Uterus (tissue), 3 donors: ENCODE measurements at regions not wholly inside any gene's neighbourhood (a gene's known extent, or its start where the extent isn't known, plus 50 kb on each side); places are given as distances from the start of the nearest gene placed in this dataset.

ENCODE experiments used
- DNase-seq, 2 donors: peaks; one replicate each; pipeline ENCODE4 v3.0.0-alpha.2; 2019 to 2020
- H3K27ac ChIP-seq, 2 donors: fragments of 200-600 bp; sonication (generic); 1 replicate in 1 of 2; 2 replicates in 1 of 2; pipeline ENCODE4 v1.5.1; 2016 to 2018
- H3K27me3 ChIP-seq, 2 donors: fragments of 200-600 bp; sonication (generic); one replicate each; pipeline ENCODE4 v1.5.1; 2018 to 2019; ENCODE audit warnings: control low read depth in 1 of 2
- H3K36me3 ChIP-seq, 2 donors: fragments of 200-600 bp; sonication (generic); one replicate each; pipeline ENCODE4 v1.5.1; 2019; ENCODE audit warnings: control low read depth in 1 of 2
- H3K4me1 ChIP-seq, 2 donors: fragments of 200-600 bp; sonication (generic); one replicate each; pipeline ENCODE4 v1.5.1; 2018 to 2019; ENCODE audit warnings: control low read depth in 1 of 2
- H3K4me3 ChIP-seq, 2 donors: fragments of 200-600 bp; sonication (generic); 1 replicate in 1 of 2; 2 replicates in 1 of 2; pipeline ENCODE4 v1.5.1; 2018 to 2019; ENCODE audit warnings: mild to moderate bottlenecking in 1 of 2
- H3K9me3 ChIP-seq, 2 donors: fragments of 200-600 bp; sonication (generic); one replicate each; pipeline ENCODE4 v1.5.1; 2019; ENCODE audit warnings: control low read depth in 1 of 2
- CTCF ChIP-seq, 4 experiments: fragments of 200-600 bp in 2 of 4; fragments of 450-650 bp in 2 of 4; sonication (generic) in 2 of 4; IDR thresholded peaks; one replicate each; pipeline ENCODE4 v1.5.1; 2016 to 2019; ENCODE audit warnings: antibody characterized with exemption in 4 of 4, mild to moderate bottlenecking in 2 of 4, moderate library complexity in 1 of 4
- POLR2A ChIP-seq, 2 donors: fragments of 450-650 bp; IDR thresholded peaks; one replicate each; pipeline ENCODE4 v1.6.1; 2016; ENCODE audit warnings: antibody characterized with exemption in 2 of 2, mild to moderate bottlenecking in 1 of 2, moderate library complexity in 1 of 2
- intact Hi-C: fragments of 100-400 bp; cut with DNase I; formaldehyde crosslinking; loops from one replicate; pipeline ENCODE4 v1.15.1; 2023; ENCODE audit warnings: low total_unique reads
- donor health status: DM: yes; HTN: yes; CAD: no.

GRCh38 chr19:30896554-30896953 lies 452.7 kb downstream of the TSHZ3 start:
- intact Hi-C loops = no loop called here
- DNase-seq = no peak
- Histone ChIP-seq H3K9me3 (no peaks in the 10 kb centered on the region), H3K27me3 (no peaks in the 10 kb centered on the region), H3K4me3 (no peak overlapping the region), H3K36me3 (no peaks in the 10 kb centered on the region), H3K4me1 (no peaks in the 10 kb centered on the region), H3K27ac (no peak overlapping the region)
- TF ChIP-seq POLR2A (IDR thresholded peaks at IDR 0.05) = no peak

- Histone ChIP-seq H3K27me3 (no peaks in the 10 kb centered on the region), H3K4me3 (no peak overlapping the region), H3K4me1 (no peaks in the 10 kb centered on the region), H3K9me3 (no peaks in the 10 kb centered on the region), H3K36me3 (no peaks in the 10 kb centered on the region), H3K27ac (no peak overlapping the region)
- TF ChIP-seq POLR2A (IDR thresholded peaks at IDR 0.05) (no peak), CTCF (IDR thresholded peaks at IDR 0.05) (no peak)
- intact Hi-C loops = no loop called here
- no peak for DNase-seq
Observed at GRCh38 chr19:30895946-30896345, 453.3 kb downstream of the TSHZ3 start.

GRCh38 chr19:30891051-30891450 lies 458.2 kb downstream of the TSHZ3 start:
- H3K4me1 ChIP-seq = no peaks in the 10 kb centered on the region
- no peak overlapping the region for H3K27ac ChIP-seq
- H3K4me3 ChIP-seq = no peak overlapping the region
- intact Hi-C loops = no loop called here
- no peaks in the 10 kb centered on the region for H3K9me3 ChIP-seq
- DNase-seq = no peak
- no peak for TF ChIP-seq CTCF (IDR thresholded peaks at IDR 0.05)
- no peak for TF ChIP-seq POLR2A (IDR thresholded peaks at IDR 0.05)
- H3K36me3 ChIP-seq = no peaks in the 10 kb centered on the region
- no peaks in the 10 kb centered on the region for H3K27me3 ChIP-seq

GRCh38 chr19:30890033-30890432 lies 459.2 kb downstream of the TSHZ3 start:
- Histone ChIP-seq H3K27ac (peak overlapping the region; percentile 45 to 60), H3K4me1 (no peaks in the 10 kb centered on the region), H3K27me3 (no peaks in the 10 kb centered on the region), H3K36me3 (no peaks in the 10 kb centered on the region), H3K4me3 (no peak overlapping the region), H3K9me3 (no peaks in the 10 kb centered on the region)
- intact Hi-C loops = no loop called here
- TF ChIP-seq POLR2A (IDR thresholded peaks at IDR 0.05) (no peak), CTCF (IDR thresholded peaks at IDR 0.05) (no peak)
- DNase-seq = no peak

- peak overlapping the region; percentile 45 to 60 for H3K27ac ChIP-seq
- no peaks in the 10 kb centered on the region for H3K9me3 ChIP-seq
- no peaks in the 10 kb centered on the region for H3K4me1 ChIP-seq
- intact Hi-C loops = no loop called here
- H3K36me3 ChIP-seq = no peaks in the 10 kb centered on the region
- DNase-seq = no peak
- H3K27me3 ChIP-seq = no peaks in the 10 kb centered on the region
- no peak overlapping the region for H3K4me3 ChIP-seq
- no peak for TF ChIP-seq CTCF (IDR thresholded peaks at IDR 0.05)
- TF ChIP-seq POLR2A (IDR thresholded peaks at IDR 0.05) = no peak
Observed at GRCh38 chr19:30888937-30889336, 460.3 kb downstream of the TSHZ3 start.

- no peaks in the 10 kb centered on the region for H3K27me3 ChIP-seq
- H3K4me3 ChIP-seq = no peak overlapping the region
- no peak overlapping the region for H3K27ac ChIP-seq
- intact Hi-C loops = no loop called here
- H3K9me3 ChIP-seq = no peaks in the 10 kb centered on the region
- no peaks in the 10 kb centered on the region for H3K4me1 ChIP-seq
- TF ChIP-seq CTCF (IDR thresholded peaks at IDR 0.05) (no peak), POLR2A (IDR thresholded peaks at IDR 0.05) (no peak)
- DNase-seq = peak in 1 of 2 donors; percentile 21
- no peaks in the 10 kb centered on the region for H3K36me3 ChIP-seq
Observed at GRCh38 chr19:30887042-30887441, 462.2 kb downstream of the TSHZ3 start.
